A549 (cell line): ENCODE measurements at regions not wholly inside any gene's neighbourhood (a gene's known extent, or its start where the extent isn't known, plus 50 kb on each side); places are given as distances from the start of the nearest gene placed in this dataset.

Experiments used
- JUN ChIP-seq, 2 experiments: fragments of >200 bp; sonication (Bioruptor Twin); formaldehyde crosslinking; IDR thresholded peaks; 2 replicates in 1 of 2; 3 replicates in 1 of 2; pipeline ENCODE4 v1.6.1; 2016 to 2017
- MAX ChIP-seq: IDR thresholded peaks from 2 replicates; pipeline ENCODE4 v1.6.1; 2012
- TF ChIP-seq, protein P1 (sequence below): fragments of >200 bp; sonication (Bioruptor Twin); formaldehyde crosslinking; IDR thresholded peaks from 3 replicates; pipeline ENCODE4 v1.5.1; 2016

DNA sequence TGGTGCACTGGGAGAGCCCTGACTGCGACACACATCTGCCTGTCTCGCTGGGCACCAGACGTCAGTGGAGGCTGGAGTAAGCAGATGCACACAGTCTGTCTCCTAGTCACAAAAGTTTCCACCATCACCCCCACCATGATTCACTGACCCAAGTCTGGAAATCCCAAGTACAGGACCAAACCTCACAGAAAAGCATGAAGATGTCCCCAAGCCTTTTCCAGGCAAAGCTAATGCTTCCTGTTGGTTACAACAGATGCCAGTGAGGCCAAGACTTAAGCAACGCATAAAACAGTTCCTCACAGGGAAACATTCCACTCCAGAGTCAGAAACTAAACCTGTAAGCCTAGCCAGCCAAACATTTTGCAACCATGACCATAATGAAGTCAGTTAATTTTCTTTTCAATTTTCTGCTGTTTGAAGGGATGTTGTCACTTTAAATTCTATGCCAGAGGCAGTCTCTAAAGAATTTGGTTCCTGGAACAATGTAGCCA, 259.3 kb upstream of the SLC30A5 start:
- TF ChIP-seq, protein P1, sequence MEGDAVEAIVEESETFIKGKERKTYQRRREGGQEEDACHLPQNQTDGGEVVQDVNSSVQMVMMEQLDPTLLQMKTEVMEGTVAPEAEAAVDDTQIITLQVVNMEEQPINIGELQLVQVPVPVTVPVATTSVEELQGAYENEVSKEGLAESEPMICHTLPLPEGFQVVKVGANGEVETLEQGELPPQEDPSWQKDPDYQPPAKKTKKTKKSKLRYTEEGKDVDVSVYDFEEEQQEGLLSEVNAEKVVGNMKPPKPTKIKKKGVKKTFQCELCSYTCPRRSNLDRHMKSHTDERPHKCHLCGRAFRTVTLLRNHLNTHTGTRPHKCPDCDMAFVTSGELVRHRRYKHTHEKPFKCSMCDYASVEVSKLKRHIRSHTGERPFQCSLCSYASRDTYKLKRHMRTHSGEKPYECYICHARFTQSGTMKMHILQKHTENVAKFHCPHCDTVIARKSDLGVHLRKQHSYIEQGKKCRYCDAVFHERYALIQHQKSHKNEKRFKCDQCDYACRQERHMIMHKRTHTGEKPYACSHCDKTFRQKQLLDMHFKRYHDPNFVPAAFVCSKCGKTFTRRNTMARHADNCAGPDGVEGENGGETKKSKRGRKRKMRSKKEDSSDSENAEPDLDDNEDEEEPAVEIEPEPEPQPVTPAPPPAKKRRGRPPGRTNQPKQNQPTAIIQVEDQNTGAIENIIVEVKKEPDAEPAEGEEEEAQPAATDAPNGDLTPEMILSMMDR: no peak
- TF ChIP-seq JUN (IDR thresholded peaks at IDR 0.05) (no peak), MAX (no peak)
